GM21723 (cell line): ENCODE measurements at regions not wholly inside any gene's neighbourhood (a gene's known extent, or its start where the extent isn't known, plus 50 kb on each side); places are given as distances from the start of the nearest gene placed in this dataset.
"Not testable (repeated sequence)": the region's sequence is repeated elsewhere in the genome, so short reads cannot be mapped to it uniquely, and the experiment has no call there.

Experiments
- ATAC-seq: cut with Tn5 transposase; IDR thresholded peaks from one replicate; pipeline ENCODE4 v1.9.1; 2021; ENCODE audit warnings: mild to moderate bottlenecking, moderate library complexity; ENCODE audit not compliant: unreplicated experiment

DNA sequence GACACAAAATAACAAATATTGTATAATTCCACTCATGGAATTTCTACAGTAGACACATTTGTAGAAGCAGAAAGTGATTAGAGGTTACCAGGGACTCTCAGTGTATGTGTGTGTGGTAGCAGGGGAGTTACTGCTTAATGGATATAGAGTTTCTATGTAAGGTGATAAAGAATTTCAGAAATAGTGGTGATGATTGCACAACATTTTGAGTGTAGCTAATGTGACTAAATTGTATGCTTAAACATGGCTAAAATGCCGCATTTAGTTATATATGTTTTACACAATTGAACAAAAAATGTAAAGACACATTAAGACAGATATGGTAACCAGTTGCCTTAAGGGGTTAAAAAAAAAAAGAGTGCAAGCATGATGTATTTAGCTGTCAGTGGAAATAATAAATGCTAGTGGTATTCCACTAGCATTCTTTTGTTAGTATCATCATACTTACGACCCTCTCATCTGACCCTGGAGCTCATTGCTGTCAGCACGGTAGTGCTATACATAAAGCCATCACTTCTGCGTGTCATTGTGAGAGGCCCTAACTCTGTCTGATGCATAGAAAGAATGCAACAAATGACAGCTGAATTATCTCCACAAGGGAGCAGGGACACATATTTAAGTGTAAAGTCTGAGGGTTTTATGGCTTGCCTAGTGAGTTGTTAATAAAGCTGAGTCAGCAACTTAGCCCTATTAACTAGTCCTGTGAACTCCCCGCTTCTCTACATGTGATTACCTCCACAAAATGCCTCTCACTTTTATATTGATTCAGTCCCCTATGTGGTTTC, 134.1 kb upstream of the RXFP2 start:
- ATAC-seq: no peak

DNA sequence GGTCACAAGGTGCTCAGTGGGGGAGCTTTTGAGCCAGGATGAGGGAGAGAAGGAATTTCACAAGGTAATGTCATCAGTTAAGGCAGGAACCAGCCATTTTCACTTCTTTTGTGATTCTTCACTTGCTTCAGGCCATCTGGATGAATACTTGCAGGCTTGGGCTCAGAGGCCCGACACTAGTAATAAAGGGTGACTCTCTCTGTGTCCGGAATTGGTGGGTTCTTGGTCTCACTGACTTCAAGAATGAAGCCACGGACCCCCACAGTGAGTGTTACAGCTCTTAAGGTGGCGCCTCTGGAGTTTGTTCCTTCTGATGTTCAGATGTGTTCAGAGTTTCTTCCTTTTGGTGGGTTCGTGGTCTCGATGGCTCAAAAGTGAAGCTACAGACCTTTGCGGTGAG, 131.8 kb upstream of the RXFP2 start:
- not testable (repeated sequence) for ATAC-seq

DNA sequence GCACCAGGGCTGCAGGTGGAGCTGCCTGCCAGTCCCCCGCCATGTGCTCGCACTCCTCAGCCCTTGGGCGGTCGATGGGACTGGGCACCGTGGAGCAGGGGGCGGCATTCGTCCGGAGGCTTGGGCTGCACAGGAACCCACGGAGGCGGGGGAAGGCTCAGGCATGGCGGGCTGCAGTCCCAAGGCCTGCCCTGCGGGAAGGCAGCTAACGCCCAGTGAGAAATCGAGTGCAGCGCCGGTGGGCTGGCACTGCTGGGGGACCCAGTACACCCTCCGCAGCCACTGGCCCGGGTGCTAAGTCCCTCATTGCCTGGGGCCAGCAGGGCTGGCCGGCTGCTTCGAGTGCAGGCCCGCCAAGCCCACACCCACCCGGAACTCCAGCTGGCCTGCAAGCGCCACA, 130.5 kb upstream of the RXFP2 start:
- ATAC-seq: not testable (repeated sequence)

DNA sequence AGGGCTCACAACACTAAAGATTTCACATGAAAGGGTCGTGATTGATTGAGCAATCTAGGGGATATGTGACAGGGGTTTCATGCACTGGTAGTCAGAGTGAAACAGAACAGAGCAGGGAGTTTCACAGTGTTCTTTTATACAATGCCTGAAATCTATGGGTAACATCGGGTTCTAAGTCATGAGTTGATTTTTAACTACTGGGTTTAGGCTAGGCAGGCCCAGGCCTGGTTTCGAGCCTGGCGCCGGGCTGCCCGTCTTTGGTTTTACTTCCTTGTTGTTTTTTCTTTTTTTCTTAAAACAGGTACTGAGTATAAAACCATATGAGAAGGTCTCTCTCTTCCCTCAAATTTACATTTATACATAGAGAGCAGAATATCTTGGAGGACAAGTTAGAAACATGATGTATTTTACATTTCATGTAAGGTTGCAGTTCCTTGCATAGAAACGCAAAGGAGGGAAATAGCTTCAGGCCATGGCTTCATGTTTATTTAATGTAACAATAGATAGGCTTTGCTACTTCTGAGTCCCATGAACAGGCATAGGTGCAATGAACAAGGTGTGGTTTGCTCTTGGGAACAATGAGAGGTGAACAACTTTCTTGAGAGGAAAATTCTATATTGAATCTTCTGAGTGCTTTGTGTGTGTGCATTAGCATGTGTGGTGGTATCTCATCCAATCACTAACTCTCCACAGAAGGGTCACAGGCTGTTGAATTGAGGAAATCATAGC, 128.9 kb upstream of the RXFP2 start:
- ATAC-seq: no peak

DNA sequence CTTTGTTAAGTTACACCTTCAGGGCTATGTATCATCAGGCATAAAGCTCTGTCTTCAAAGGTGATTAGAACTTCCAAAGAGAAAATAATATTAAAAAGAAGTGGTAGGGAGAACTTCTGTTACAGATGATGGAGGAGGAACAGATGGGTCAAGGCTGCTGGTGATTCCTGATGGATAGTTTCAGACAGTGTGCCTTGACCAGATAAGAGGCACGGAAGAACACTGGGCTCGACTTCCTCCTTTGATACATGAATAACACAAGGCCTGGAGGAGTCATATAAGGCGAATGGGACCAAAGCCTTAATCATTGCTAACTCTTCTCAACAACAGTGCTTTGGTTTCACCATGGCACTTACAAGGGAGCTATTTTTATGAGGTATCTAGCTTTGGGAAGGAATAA, 128.1 kb upstream of the RXFP2 start:
- no peak for ATAC-seq

DNA sequence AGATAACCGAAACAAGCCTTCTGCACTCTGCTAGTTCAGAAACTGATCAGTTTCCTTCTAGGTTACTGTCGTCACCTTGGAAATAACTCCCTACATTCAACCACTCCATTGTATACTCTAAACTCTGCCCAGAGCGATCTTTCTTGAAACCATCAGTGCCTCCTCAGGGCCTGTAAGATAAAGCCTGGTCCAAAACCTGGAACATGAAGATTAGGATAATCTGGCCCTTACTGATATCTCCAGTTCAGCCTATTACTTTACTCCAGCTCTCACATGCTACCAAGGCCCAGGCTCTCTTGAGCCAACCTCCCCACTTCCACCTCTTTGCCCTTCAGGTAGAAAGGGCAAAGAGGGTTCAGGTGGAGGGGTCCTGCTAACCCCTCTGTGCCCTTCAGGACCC, 125.3 kb upstream of the RXFP2 start:
- no peak for ATAC-seq

DNA sequence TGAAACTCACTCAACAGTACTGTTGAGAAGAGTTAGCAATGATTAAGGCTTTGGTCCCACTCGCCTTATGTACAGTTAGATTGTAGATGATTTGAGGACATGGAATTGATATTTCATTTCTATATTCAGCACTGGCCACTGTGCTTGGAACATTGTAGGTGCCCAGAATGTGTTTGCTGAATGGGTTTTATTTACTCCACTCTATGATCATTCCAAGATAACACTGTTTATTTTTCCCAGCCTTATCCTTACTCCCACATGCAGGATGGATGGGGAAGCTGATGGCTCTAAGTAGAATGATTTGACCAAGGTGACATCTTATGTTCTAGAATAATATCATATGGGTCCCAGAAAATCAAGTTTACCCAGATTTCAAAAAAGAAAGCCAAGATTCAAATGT, 124.6 kb upstream of the RXFP2 start:
- no peak for ATAC-seq

- no peak for ATAC-seq
Measured at GRCh38 chr13:31625115-31625514, 114.2 kb upstream of the RXFP2 start.

GRCh38 chr13:31627097-31627845, 112.1 kb upstream of the RXFP2 start:
- ATAC-seq: no peak

- ATAC-seq: no peak
Measured at GRCh38 chr13:31629085-31629780, 110.1 kb upstream of the RXFP2 start.

GRCh38 chr13:31631071-31631470, 108.3 kb upstream of the RXFP2 start:
- no peak for ATAC-seq

DNA sequence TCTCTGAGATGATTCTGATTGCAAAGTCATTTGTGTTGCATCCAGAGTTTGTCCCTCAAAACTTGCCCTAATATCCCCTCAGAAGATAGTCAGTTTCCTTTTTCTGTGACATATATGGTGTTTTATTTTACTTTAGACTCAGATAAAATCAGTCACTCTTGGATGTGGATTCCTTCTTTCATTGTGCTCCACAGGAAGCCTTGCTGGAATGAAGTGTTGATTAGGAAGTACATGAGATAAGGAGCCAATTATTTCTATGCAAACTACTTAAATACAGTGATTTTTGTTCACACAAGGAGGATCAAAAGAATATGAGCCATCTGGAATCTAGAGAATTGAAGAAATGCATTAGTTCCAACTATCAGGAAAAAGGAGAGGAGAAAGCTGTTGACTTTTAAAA, 107.6 kb upstream of the RXFP2 start:
- ATAC-seq: no peak

- ATAC-seq: no peak
Measured at GRCh38 chr13:31638577-31638976, 100.7 kb upstream of the RXFP2 start.

GRCh38 chr13:31639443-31640163, 99.7 kb upstream of the RXFP2 start:
- ATAC-seq: no peak

GRCh38 chr13:31649766-31650165, 89.6 kb upstream of the RXFP2 start:
- no peak for ATAC-seq

GRCh38 chr13:31653730-31654129, 85.6 kb upstream of the RXFP2 start:
- ATAC-seq: no peak

GRCh38 chr13:31663880-31664585, 75.3 kb upstream of the RXFP2 start:
- no peak for ATAC-seq

DNA sequence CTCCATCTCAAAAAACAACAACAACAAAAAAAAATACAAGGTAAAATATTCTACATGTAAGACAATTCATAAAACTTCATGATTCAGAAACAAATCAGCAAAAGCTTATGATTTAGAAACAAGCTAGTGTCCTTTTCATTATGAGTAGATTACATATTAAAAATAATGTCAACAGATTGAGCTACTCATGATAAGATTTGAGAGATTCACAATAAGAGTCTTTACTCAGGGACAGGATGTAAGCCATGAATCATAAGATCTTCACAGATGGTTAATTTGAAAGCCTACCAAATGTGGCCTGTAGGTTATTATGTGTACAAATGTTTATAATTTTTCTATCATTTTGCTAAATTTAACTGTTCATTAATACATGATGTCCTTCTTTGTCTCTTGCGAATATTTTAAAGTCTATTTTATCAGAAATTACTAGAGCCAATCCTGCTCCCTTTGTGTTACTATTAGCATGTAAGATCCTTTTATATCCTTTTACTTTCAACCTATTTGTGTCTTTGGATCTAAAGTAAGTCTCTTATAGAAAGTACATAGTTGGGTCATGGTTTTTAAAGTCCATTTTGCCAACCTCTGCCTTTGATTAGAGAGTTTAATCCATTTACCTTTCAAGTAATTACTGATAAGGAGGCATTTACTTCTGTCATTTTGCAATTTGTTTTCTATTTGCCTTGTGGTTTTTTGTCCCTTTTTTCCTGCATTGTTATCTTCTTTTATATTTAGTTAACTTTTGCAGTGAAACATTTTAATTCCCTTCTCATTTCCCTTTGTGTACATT, 68.3 kb upstream of the RXFP2 start:
- ATAC-seq: no peak

DNA sequence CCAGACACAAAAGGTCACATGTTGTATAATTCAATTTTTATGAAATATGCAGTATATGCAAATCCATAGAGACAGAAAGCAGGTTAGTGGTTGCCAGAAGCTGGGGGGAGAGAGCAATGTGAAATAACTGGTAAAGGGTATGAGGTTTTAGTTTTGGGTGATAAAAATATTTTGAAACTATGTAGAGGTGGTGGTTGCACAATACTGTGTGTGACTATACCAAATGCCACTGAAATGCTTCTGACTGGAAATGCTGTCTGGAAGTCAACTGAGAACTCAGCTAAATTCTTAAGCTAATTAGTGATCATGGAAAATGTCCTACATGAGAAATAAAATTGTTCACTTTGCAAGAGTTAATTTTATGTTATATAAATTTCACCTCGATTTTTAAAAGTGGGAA, 65.3 kb upstream of the RXFP2 start:
- ATAC-seq: no peak
